ENCODE measurements at regions not wholly inside any gene's neighbourhood (a gene's known extent, or its start where the extent isn't known, plus 50 kb on each side); places are given as distances from the start of the nearest gene placed in this dataset.

- TF ChIP-seq THAP12 (CRISPR knock-in tag; IDR thresholded peaks at IDR 0.05): peak; percentile 82; the same call in 1 of the 2 replicates
- TF ChIP-seq ZNF277 (CRISPR knock-in tag; IDR thresholded peaks at IDR 0.05; ENCODE audit: borderline replicate concordance): no peak
- TF ChIP-seq POLR2B (IDR thresholded peaks at IDR 0.05; ENCODE audit: low read depth, partially characterized antibody): peak; percentile 64
- TF ChIP-seq U2AF2 (optimal IDR thresholded peaks at IDR 0.05; ENCODE audit: low read depth, low read length): no peak
- TF ChIP-seq NFATC3 (IDR thresholded peaks at IDR 0.05): peak; percentile 88
- peak; percentile 73; the same call in 1 of the 2 replicates for TF ChIP-seq CTBP1 (IDR thresholded peaks at IDR 0.05; ENCODE audit: borderline replicate concordance)
- TF ChIP-seq MTA2 (IDR thresholded peaks at IDR 0.05; ENCODE audit: low read depth): no peak; the same call in none of the 2 replicates
- no peak for TF ChIP-seq TCFL5 (CRISPR knock-in tag; conservative IDR thresholded peaks at IDR 0.05)
- TF ChIP-seq ZNF586 (CRISPR knock-in tag; conservative IDR thresholded peaks at IDR 0.05): no peak
- peak; percentile 79 for TF ChIP-seq ATF7 (IDR thresholded peaks at IDR 0.05)
- TF ChIP-seq ZHX1 (conservative IDR thresholded peaks at IDR 0.05; ENCODE audit: low read length): no peak
- no peak; the same call in 1 of the 2 replicates for TF ChIP-seq IRF9 (tag; IDR thresholded peaks at IDR 0.05)
- TF ChIP-seq BACH1 (tag; IDR thresholded peaks at IDR 0.05): no peak; the same call in none of the 2 replicates
- TF ChIP-seq ZNF740 (CRISPR knock-in tag; IDR thresholded peaks at IDR 0.05): no peak
- TF ChIP-seq ZNF740 (tag; IDR thresholded peaks at IDR 0.05): no peak
- peak; percentile 75 for TF ChIP-seq HIVEP1 (CRISPR knock-in tag; IDR thresholded peaks at IDR 0.05)
- no peak for TF ChIP-seq SAFB2 (IDR thresholded peaks at IDR 0.05; ENCODE audit: borderline replicate concordance, low read depth, low read length, severe bottlenecking)
- no peak for TF ChIP-seq ZNF699 (CRISPR knock-in tag; IDR thresholded peaks at IDR 0.05; ENCODE audit: insufficient replicate concordance)
Measured at GRCh38 chr4:79209822-79210635, 115.8 kb downstream of the NAA11 start (continued).

All from K562 (cell line).